GM21717 (cell line): ENCODE measurements at regions not wholly inside any gene's neighbourhood (a gene's known extent, or its start where the extent isn't known, plus 50 kb on each side); places are given as distances from the start of the nearest gene placed in this dataset.
A peak's percentile ranks its signal among the peaks of the same experiment; 100 is the strongest.

ENCODE experiments used
- ATAC-seq: cut with Tn5 transposase; IDR thresholded peaks from one replicate; pipeline ENCODE4 v1.9.1; 2021; ENCODE audit warnings: mild to moderate bottlenecking, moderate library complexity; ENCODE audit not compliant: unreplicated experiment

- no peak for ATAC-seq
These were observed 177.7 kb upstream of the AHR start for GRCh38 chr7:17120756-17121155.

DNA sequence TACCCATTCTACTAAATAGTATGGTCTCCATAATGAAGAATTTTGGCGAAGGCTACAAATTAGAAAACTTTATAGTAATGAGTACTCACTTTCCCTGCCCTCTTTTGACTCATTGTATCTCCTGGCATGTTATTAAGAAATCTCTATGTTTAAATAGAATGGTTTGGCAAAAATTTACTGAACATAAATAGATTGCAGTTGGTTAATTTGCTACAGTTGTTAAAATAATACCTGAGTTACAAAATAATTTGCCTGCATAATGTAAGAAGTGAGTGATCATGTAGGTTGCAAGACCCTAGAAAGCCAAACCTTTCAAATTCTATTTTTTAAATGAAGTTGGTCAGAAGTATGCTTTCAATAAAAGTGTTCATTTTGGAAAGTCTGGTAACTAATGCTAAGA is 176.8 kb upstream of the AHR start:
- ATAC-seq, result no peak

DNA sequence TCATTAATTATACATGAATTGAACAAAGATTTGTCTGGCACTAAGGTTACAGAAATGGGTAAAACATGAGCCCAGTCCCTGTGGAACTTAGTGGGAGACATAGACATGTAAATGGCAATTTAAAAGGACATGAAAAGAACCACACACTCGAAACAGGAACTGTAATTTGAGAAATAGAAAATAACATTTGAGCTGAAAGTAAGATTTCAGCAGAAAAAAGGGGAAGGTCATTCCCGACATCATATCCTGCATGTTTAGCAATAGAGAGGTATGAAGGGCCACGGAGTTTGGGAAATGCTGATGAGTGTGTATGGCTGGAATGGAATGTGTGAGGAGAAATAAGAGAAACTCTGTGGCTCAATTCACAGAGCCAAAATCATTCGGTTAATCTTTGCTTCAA is 175.4 kb upstream of the AHR start:
- ATAC-seq, result peak; percentile 53

DNA sequence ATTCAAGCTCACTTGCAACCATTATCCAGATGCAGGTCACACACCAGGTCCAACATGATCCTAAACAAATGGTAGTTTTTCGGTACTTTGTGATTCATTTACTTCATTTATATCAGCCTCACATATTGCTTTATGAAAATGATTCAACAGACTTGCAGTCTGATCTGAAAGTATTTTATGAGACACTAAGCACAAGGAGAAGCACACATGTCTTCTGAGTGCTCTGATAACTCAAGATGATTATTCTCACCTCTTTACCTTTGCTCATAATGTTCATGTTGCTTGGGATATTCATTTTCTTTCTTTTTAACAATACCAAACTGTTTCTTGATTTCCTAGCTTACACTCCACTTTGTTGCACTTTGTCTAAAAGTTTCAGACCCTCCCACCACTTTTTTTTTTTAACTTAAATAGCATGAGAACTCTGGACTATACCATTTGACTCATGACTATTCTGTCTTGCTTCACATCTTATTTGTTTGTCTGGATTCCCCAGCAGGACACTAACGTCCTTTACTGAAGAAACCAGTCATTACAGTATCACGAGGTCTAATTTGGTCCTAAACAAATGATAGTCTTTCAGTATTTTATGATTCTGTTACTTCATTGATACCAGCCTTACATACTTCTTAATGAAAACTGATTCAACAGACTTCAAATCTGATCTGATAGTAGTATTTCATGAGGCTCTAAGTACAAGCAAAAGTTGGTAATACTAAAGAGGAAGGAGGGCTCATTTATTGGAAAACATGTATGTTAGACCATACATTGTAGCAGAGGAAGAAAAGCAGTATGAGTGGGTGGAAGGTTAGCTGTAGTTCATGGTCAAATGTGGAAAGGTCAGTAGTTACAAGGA is 171.8 kb upstream of the AHR start:
- ATAC-seq, result peak; percentile 69

DNA sequence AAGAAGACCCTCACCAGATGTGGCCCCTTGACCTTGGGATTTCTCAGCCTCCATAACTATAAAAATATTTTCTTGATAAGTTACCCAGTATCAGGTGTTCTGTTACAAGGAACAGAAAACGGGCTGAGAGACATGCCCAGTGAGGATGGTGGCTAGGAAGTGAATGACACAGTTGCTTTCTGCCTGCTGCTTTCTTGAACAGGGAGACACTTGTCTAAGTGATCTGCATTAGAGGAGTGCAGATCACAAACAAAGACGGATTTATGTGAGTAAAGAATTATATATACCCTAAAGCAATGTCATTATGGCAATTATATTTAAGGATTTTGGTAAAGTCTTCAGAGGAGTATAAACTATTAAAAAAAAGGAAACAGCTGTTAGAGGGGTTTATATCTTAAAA is 169.2 kb upstream of the AHR start:
- no peak for ATAC-seq

GRCh38 chr7:17130281-17131059 is 168.0 kb upstream of the AHR start:
- ATAC-seq, result peak; percentile 30

DNA sequence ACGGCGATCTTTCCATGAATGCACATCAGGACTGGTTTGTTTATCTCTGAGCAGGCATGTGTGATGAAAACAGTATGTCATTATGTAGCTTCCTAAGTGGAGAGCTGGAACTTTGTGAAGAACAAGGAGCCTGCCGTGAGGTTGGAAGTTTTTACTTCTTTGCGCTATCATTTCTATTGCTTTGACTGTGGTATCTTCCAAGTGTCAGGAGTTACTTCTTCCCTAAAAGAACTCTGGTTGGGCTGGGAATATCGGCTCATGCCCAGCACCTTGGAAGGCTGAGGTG is 167.4 kb upstream of the AHR start:
- ATAC-seq, result no peak

DNA sequence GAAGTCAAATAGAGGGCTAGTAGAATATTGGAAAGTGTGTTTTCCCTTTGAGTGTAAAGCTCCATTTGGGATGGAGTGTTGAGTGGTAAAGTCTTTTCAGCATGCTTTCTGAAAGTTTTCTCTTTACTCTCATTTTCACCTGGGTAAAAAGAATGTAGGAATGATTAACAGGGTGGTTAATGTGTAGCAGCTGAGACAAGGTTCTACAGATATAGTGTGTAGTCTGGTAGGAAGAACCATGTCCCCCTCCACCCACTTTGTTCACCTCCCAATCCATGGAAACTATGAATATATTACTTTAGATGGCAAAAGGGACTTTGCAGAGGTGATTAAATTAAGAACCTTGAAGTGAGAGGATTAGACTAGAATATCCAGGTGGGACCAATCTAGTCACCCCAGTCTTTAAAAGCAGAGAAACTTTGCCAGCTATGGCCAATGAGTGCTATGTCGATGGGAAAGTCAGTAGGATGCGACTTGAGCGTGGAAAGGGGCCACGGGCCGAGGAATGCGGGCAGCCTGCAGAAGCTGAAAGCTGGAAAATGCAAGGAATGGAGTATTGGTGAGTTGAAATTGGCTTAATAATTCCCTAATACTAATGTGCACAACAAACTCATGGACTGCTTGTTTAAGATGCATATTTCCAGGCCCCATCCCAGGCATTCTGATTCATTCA is 166.3 kb upstream of the AHR start:
- ATAC-seq, result no peak

- ATAC-seq, result no peak
These were observed 165.7 kb upstream of the AHR start for GRCh38 chr7:17132726-17133125.

DNA sequence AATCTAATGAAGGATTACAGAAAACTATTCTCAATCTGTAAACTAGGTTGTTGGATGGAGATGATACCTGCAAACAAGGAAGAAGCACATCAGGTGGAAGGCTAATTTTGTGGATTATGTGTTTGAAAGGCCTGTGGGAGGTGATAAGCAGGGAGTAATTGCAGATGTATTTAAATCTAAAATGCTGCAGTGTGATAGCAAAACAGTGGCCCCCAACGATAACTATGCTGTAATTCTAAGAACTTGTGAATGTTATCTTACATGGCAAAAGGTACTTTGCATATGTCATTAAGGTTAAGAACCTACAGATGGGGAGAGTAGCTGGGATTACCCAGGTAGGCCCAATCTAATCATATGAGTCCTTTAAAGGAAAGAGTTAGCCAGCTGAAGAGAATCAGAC is 164.5 kb upstream of the AHR start:
- no peak for ATAC-seq

- ATAC-seq, result peak; percentile 92
These were observed 163.7 kb upstream of the AHR start for GRCh38 chr7:17134786-17135185.

DNA sequence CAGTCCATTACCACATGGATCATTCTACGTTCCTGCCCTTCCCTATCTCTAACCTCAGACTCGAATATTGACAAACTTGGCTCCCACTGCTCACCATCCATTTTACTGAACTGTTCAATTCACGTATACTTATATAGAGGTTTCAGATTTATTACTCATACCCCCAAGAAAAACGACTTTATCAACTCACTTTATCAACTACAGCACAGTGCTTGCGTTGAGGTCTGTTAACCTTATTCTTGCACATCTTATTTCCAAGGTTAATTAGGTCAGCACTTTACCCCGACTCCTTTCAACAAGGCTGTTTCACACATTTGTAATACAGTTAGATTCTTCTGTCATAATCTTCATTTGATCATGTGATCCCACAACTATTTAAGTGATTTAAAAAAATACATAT is 162.3 kb upstream of the AHR start:
- ATAC-seq, result no peak

DNA sequence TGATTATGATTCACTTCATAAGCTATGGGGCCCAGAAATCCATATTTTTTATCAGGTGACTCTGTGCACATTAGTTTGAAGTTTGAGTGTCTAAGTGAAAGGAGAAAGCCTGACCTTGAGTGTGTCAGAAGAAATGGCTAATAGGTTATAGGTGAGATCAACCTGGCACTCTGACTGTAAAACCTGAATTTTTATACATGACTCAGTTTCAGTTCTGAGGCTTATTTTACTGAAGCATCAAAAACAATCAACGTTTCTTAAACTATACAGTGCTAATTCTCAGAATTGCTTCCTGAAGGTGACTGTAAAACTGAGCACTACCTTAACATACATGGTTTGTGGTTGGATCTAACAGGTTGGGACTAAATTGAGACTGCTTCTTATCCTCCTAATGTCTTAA is 159.4 kb upstream of the AHR start:
- no peak for ATAC-seq

DNA sequence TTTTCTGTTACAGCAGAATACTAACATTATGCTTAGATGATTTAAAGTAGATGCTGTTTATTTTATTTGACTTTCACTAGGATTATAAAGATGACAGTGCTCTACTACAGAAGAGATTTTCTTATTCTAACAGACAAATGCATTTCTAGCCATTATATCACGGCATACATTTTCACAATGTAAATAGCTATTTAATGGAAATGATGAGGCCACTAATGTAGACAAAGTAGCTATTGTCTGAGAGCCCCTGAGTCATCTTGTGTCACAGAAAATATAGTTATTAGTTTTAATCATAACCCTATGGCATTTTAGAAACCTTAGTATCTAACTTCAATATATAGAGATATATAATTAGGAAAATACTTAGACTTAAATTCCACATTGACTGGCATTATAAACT is 158.0 kb upstream of the AHR start:
- ATAC-seq, result no peak

DNA sequence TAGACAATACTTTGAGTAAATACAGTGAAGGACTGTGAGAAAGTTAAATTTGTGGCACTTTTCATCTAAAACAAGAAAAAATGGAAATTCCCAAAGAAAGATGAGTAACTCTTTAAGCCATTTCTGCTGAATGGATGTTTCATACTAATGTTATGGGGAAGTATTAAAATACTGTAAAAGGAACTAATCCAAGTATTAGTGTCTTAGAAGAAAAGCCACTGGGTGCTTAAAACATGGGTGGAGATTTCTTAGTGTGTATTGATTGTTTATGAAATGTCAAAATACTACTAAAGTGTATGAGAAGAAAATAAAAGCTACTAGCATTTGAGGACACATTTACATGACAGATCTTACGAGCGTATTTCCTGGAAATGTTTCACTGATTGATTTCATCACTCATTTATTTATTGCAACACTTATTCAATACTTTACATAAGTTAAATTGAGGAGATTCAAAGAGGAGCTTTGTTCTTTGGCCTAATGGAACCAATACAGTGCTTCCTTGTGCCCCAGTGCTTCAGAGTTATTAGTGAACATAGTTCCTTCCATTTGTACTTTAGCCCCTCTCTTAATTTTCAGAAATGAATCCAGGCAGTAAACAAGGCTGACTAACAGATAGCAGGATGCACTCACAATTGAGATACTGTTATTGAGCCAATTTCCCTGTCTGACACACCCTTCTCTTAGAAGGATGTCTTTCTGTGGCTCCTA is 155.5 kb upstream of the AHR start:
- ATAC-seq, result no peak

- no peak for ATAC-seq
These were observed 154.1 kb upstream of the AHR start for GRCh38 chr7:17144322-17144721.

GRCh38 chr7:17146621-17147020 is 151.8 kb upstream of the AHR start:
- ATAC-seq, result no peak

DNA sequence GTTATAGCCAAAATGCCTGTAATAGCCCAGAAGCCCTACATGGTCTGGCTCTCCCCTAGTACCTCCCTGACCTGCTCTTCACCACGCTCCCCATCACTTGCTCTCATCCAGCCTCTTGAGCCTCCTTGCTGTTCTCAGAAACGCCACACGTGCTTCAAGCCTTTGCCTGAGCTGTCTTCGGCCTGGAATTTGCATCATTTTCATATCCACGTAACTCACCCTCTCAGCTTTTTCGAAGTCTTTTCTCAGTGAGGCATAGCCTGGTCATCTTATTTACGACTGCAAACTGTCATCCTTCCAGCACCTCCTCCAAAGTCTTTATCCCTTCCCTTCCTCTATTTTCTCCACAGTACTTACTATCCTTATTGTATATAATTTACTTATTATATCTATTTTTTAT is 151.0 kb upstream of the AHR start:
- ATAC-seq, result no peak

- ATAC-seq, result peak; percentile 45
These were observed 148.4 kb upstream of the AHR start for GRCh38 chr7:17150018-17150417.

DNA sequence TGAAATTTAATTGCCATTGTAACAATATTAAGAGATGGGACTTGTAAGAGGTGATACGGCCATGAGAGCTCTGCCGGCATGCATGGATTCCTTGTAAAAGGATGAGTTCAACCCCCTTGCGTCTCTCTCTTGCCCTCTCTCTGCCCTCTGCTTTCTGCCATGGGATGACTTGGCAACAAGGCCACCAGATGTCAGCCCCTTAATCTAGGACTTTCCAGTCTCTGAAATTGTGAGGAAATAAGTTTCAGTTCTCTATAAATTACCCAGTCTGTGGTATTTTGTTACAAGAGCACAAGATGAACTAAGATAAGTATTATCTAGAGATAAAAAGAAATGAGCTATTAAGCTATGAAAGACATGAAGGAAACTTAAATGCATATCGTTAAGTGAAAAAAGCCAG is 145.7 kb upstream of the AHR start:
- peak; percentile 73 for ATAC-seq

- ATAC-seq, result no peak
These were observed 144.9 kb upstream of the AHR start for GRCh38 chr7:17153536-17153935.
